ENCODE measurements at regions not wholly inside any gene's neighbourhood (a gene's known extent, or its start where the extent isn't known, plus 50 kb on each side); places are given as distances from the start of the nearest gene placed in this dataset.
A peak's percentile ranks its signal among the peaks of the same experiment; 100 is the strongest.
"Not testable (repeated sequence)": the region's sequence is repeated elsewhere in the genome, so short reads cannot be mapped to it uniquely, and the experiment has no call there.

DNA sequence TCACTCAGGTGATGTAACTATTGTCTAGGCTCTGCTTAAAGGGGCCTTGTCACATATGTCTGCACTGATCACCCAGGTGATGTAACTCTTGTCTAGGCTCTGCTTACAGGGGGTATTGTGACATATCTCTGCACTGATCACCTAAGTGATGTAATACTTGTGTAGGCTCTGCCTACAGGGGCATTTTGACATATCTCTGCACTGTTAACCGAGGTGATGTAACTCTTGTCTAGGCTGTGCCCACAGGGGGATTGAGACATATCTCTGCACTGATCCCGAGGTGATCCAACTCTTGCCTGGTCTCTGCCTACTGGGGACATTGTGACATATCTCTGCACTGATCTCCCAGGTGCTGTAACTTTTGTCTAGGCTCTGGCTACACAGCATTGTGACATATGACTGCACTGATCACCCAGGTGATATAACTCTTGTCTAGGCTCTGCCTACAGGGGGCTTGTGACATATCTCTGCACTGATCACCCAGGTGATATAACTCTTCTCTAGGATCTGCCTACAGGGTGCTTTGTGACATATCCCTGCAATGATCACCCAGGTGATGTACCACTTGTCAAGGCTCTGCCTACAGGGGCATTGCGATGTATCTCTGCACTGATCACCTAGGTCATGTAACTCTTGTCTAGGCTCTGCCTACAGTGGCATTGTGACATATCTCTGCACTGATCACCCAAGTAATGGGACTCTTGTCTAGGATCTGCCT is 50.3 kb upstream of the USP14 start:
- H3K9me2 ChIP-seq (ENCODE audit: insufficient read depth); H2AFZ ChIP-seq (ENCODE audit: low read depth, low read length, poor library complexity, severe bottlenecking); intact Hi-C loops (cut with micrococcal nuclease); H3K27ac ChIP-seq (ENCODE audit: low read depth, low read length); H4K20me1 ChIP-seq (ENCODE audit: insufficient read depth); H3K27me3 ChIP-seq (ENCODE audit: insufficient read depth, low read length); H3K79me2 ChIP-seq (ENCODE audit: insufficient read depth, low read length); H3K4me1 ChIP-seq (ENCODE audit: control insufficient read depth in 1 of 2, insufficient read depth in 2 of 2, low read length in 2 of 2); CTCF ChIA-PET; RAD21 ChIA-PET (ENCODE audit: low non-redundant PET in 1 of 2, low total read pairs in 2 of 2, uncharacterized antibody in 2 of 2, unreplicated experiment in 2 of 2); H3K4me3 ChIP-seq (replicated peaks in 1 of 2; ENCODE audit: low read depth in 1 of 2, low read length in 2 of 2); DNase-seq (ENCODE audit: low read depth, low spot score); H3K9ac ChIP-seq (ENCODE audit: low read length); BruUV-seq (replicated peaks); POLR2A ChIA-PET; H3K9me3 ChIP-seq (ENCODE audit: control insufficient read depth in 1 of 2, insufficient read depth in 1 of 2, low read depth in 1 of 2, low read length in 2 of 2); H3K36me3 ChIP-seq (ENCODE audit: control insufficient read depth in 1 of 2, insufficient read depth in 2 of 2, low read length in 2 of 2); H3K4me2 ChIP-seq (ENCODE audit: low read length): not testable (repeated sequence)
- ATAC-seq: peak; percentile 52
